ENCODE measurements at regions not wholly inside any gene's neighbourhood (a gene's known extent, or its start where the extent isn't known, plus 50 kb on each side); places are given as distances from the start of the nearest gene placed in this dataset.
"Not testable (repeated sequence)": the region's sequence is repeated elsewhere in the genome, so short reads cannot be mapped to it uniquely, and the experiment has no call there.

DNA sequence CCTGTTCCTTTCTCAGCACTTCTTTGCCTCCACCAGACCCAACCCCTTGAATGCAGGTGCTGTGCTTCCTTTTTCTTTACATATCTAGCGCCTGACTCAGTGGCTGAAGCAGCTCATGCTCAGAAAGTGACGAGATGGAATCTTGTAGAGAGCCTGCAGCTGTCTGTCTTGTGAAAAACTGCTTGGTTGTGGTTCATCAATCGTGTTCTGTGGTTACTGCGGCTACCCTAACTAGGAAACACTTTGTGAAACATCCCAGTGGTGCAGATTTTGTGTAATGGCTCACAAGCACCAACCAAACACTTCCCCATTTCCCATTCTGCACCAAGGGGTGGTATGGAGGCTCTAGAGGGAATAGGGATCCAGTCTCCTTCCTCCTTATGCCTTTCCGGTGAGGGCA lies 307.2 kb upstream of the MMADHC start:
- in situ Hi-C loops (cut with HindIII; ENCODE audit: low pct_ligation_motif_present, low pct_unique_long_range_greater_than_20kb, low sequenced_read_pairs): no loop called here
- DNase-seq: no peak

DNA sequence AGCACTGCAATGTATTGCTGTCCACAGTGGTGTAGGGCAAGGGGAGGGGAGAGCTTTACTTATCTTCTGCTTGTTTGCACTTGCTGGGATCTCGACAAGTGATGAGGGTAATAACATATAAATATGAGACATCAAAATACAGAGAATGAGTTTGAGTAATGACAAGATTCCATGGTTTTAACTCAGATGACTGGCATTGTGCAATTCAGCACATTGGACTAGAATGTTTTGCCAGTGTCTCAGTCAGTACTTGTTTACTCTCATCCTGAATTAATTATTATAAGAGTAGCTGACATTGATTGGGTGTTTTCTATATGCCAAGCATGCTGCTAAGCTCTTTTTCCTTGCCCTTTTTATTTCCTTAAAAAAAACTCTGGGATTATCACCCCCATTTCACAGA lies 306.7 kb upstream of the MMADHC start:
- in situ Hi-C loops (cut with HindIII; ENCODE audit: low pct_ligation_motif_present, low pct_unique_long_range_greater_than_20kb, low sequenced_read_pairs): no loop called here

DNA sequence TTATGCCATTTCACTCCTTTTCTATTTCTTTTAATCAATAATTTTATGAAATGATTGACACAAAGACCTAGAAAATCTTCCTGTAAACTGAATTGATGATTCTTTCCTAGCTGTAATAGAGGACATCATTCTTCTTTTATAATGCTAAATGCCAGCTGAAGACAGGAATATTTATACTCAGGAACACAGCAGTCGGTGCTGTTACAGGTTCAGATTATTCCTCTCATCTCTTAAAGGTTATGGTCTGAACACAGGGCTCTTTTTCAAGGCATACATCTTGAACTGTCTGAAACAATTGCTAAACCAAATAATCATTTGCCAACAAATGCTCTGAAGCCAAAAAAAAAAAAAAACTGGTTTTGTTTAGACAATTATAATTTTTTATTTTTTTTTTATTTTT lies 305.0 kb upstream of the MMADHC start:
- no peak for DNase-seq
- in situ Hi-C loops (cut with HindIII; ENCODE audit: low pct_ligation_motif_present, low pct_unique_long_range_greater_than_20kb, low sequenced_read_pairs): no loop called here

More for the DNA sequence above, 306.7 kb upstream of the MMADHC start:
- DNase-seq: no peak

- in situ Hi-C loops (cut with HindIII; ENCODE audit: low pct_ligation_motif_present, low pct_unique_long_range_greater_than_20kb, low sequenced_read_pairs): no loop called here
- no peak for DNase-seq
Observed at GRCh38 chr2:149885946-149886345, 298.4 kb upstream of the MMADHC start.

GRCh38 chr2:149885468-149885867 lies 297.9 kb upstream of the MMADHC start:
- no peak for DNase-seq
- in situ Hi-C loops (cut with HindIII; ENCODE audit: low pct_ligation_motif_present, low pct_unique_long_range_greater_than_20kb, low sequenced_read_pairs): no loop called here

GRCh38 chr2:149884871-149885270 lies 297.3 kb upstream of the MMADHC start:
- DNase-seq: no peak
- in situ Hi-C loops (cut with HindIII; ENCODE audit: low pct_ligation_motif_present, low pct_unique_long_range_greater_than_20kb, low sequenced_read_pairs): no loop called here

DNA sequence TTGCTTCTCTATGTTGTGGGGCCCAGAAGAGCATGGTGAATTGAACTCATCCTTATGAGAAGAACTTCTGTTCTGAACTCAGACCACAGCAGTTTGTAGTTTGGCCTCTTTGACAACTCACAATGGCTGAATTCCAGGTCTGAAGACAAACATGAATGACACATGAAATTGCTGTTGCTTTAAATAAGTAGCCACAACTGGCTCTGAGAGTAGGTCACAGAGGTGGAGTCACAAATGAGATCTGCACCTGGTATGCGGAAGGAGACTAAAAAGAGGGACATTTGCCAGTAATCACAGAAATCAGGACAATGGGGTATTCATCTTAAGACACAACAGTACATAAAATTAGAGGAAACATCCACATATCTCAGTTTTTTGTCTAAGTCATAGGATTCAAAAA lies 290.3 kb upstream of the MMADHC start:
- in situ Hi-C loops (cut with HindIII; ENCODE audit: low pct_ligation_motif_present, low pct_unique_long_range_greater_than_20kb, low sequenced_read_pairs): no loop called here
- no peak for DNase-seq

DNA sequence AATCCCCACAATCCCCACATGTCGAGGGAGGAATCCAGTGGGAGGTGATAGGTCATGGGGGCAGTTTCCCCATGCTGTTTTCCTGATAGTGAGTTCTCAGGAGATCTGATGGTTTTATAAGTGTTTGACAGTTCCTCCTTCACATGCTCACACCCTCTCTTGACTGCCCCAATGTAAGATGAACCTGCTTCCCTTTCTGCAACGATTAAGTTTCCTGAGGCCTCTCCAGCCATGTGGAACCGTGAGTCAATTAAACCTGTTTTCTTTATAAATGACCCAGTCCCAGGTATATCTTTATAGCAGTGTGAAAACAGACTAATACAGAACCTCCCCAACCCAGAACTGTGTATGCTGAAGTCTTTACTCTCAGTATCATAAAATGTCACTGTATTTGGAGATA lies 289.5 kb upstream of the MMADHC start:
- in situ Hi-C loops (cut with HindIII; ENCODE audit: low pct_ligation_motif_present, low pct_unique_long_range_greater_than_20kb, low sequenced_read_pairs): no loop called here
- no peak for DNase-seq

GRCh38 chr2:149873936-149874335 lies 286.4 kb upstream of the MMADHC start:
- in situ Hi-C loops (cut with HindIII; ENCODE audit: low pct_ligation_motif_present, low pct_unique_long_range_greater_than_20kb, low sequenced_read_pairs): no loop called here
- no peak for DNase-seq

- DNase-seq: no peak
- in situ Hi-C loops (cut with HindIII; ENCODE audit: low pct_ligation_motif_present, low pct_unique_long_range_greater_than_20kb, low sequenced_read_pairs): no loop called here
Observed at GRCh38 chr2:149872638-149873150, 285.1 kb upstream of the MMADHC start.

- DNase-seq: no peak
- in situ Hi-C loops (cut with HindIII; ENCODE audit: low pct_ligation_motif_present, low pct_unique_long_range_greater_than_20kb, low sequenced_read_pairs): no loop called here
Observed at GRCh38 chr2:149872041-149872440, 284.5 kb upstream of the MMADHC start.

DNA sequence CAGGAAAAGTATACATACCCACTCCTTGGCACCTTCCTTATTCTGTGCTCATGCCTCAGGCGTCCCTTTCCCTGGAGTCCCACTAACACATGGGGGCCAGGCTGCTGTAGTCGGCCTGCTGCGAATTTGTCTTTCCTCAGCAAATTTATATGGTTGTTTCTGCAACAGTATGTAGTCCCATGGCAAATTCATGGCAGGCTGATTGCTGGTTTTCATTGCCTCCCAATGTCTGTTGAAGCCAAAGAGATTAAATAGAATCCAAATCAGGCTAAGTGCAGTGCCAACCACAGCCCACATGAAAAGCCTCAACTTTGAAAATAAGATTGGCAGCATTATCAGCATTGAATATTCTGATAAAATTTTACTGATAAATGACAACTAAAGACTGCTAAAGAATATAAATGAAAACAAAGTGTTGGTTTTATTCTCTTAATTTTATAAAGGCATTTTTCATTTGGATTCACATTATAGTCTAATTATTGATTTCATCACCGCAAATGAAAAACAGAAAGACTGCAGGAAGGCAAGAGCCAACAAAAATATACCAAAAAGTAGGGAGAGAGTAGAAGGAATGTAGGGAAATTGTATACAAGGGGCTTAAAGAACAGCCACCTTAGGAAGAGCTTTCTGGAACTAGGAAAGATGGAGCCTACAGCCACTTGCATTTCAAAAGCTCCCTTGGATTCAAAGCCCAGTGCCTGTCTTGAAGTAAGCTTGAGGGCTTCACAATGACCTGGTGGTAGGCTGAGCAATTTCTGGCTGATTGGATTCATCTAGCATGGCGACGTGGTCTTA lies 283.7 kb upstream of the MMADHC start:
- in situ Hi-C loops (cut with HindIII; ENCODE audit: low pct_ligation_motif_present, low pct_unique_long_range_greater_than_20kb, low sequenced_read_pairs): no loop called here
- DNase-seq: no peak

DNA sequence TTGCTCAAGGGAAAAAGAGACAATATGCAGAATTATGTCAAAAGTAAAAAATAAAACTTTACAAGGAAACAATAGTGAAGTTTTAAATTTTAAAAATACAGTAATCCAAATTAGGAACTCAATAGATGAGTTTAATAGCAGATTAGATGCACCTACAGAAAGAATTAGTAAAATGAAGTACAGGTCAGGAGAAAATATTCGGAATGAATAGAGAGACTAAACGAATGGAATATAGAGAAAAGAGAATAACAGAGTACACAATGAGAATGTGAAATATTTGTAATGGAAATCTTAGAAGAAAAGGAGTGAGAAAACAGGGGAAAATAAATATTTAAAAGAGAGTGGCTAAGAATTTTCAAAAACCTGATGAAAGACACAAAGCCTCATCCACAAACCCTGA lies 275.7 kb upstream of the MMADHC start:
- no peak for DNase-seq
- in situ Hi-C loops (cut with HindIII; ENCODE audit: low pct_ligation_motif_present, low pct_unique_long_range_greater_than_20kb, low sequenced_read_pairs): no loop called here

DNA sequence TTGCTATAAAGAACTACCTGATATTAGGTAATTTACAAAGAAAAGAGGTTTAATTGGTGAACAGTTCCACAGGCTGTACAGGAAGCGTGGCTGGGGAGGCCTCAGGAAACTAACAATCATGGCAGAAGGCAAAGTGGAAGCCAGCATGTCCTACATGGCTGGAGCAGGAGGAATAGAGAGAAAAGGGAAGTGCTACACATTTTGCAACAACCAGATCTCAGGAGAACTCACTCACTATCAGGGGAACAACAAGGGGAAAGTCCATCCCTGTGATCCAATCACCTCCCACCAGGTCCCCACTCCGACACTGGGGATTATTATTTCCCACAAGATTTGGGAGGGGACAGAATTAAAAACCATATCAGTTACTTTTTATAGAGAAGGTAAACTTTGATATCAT lies 273.5 kb upstream of the MMADHC start:
- no peak for DNase-seq

GRCh38 chr2:149860276-149860921 lies 272.8 kb upstream of the MMADHC start:
- no peak for DNase-seq
- in situ Hi-C loops (cut with HindIII; ENCODE audit: low pct_ligation_motif_present, low pct_unique_long_range_greater_than_20kb, low sequenced_read_pairs): no loop called here

More for the DNA sequence above, 273.5 kb upstream of the MMADHC start:
- in situ Hi-C loops (cut with HindIII; ENCODE audit: low pct_ligation_motif_present, low pct_unique_long_range_greater_than_20kb, low sequenced_read_pairs): no loop called here

- DNase-seq: no peak
- in situ Hi-C loops (cut with HindIII; ENCODE audit: low pct_ligation_motif_present, low pct_unique_long_range_greater_than_20kb, low sequenced_read_pairs): no loop called here
Observed at GRCh38 chr2:149858901-149859634, 271.5 kb upstream of the MMADHC start.

DNA sequence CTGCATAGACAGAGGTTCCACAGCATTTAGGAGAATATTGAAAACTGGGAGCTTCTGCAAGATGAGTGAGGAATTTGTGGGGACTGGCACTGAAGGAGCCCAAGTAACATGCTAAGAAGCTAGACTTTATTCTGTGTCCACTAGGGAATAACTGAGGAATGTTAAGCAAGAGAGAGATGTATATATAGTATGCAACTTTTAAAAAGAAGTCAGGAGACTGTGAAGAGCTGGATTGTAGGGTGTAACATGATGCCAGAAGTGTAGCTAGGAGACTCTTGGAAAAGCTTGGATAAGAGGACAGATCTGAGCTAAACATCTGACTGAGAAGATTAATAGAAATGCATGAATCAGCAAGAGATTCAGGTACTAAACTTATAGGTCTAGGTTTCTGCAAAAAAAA lies 270.6 kb upstream of the MMADHC start:
- in situ Hi-C loops (cut with HindIII; ENCODE audit: low pct_ligation_motif_present, low pct_unique_long_range_greater_than_20kb, low sequenced_read_pairs): no loop called here

DNA sequence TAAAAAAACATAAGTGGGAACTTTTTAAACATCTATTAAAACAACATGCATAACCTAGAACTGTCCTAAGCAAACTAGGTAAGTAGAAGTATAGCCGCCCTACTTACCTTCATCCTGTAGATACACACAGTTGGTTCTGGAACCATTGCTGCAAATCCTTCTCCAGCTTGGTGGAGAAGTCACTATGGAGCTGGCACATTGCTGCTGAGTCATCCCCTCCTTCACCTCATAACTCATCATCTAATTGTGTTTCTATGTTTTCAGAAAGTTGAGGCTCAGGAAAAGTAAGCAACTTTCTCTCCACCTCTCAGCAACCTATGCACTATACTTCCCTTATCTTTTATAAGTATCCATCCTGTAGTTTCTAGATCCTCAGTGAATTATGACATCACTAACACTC lies 269.8 kb upstream of the MMADHC start:
- no peak for DNase-seq
- in situ Hi-C loops (cut with HindIII; ENCODE audit: low pct_ligation_motif_present, low pct_unique_long_range_greater_than_20kb, low sequenced_read_pairs): no loop called here

More for the DNA sequence above, 270.6 kb upstream of the MMADHC start:
- DNase-seq: no peak

- DNase-seq; in situ Hi-C loops (cut with HindIII; ENCODE audit: low pct_ligation_motif_present, low pct_unique_long_range_greater_than_20kb, low sequenced_read_pairs): not testable (repeated sequence)
Observed at GRCh38 chr2:149855859-149856258, 268.3 kb upstream of the MMADHC start.

Measured in ACHN (cell line).